ENCODE measurements at regions not wholly inside any gene's neighbourhood (a gene's known extent, or its start where the extent isn't known, plus 50 kb on each side); places are given as distances from the start of the nearest gene placed in this dataset.

DNA sequence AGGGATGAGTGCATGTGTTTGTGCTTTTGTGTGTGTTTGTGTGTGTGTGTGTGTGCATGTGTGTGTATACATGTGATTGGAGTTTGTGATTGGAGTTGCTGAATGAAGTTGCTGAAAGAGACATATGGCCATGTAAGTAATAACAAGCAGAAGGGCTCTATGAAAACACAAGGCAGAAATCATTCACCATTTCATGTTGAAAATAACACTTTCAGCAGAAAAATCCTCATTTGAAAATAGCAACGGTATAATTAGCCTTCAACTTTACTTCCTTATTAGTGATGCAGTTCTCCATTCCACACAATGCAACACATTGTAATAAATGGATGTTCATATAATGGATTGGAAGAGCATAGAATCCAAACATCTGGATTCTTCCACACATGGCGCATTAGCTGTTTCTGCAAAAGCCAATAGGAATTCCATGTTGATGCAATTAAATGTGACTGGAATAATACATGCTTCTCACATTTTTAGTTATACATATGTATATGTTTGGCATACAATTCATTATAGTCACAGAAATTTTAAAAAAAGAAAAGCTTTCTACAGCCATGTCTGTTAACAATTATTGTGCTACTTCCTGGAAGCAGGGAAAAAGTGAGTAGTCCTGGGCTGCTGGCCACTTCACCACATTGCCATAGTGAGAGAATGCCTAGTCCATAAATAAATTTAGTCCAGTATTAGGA lies 538.0 kb downstream of the LTN1 start:
- TF ChIP-seq ZBTB7A (IDR thresholded peaks at IDR 0.05; ENCODE audit: low read depth) (no peak), CEBPB (IDR thresholded peaks at IDR 0.05) (no peak), TEAD4 (IDR thresholded peaks at IDR 0.05) (no peak), EP300 (IDR thresholded peaks at IDR 0.05; ENCODE audit: borderline replicate concordance) (no peak), NFIC (IDR thresholded peaks at IDR 0.05) (no peak), RAD21 (IDR thresholded peaks at IDR 0.05; ENCODE audit: low read depth) (no peak), CREB1 (IDR thresholded peaks at IDR 0.05; ENCODE audit: low read depth) (no peak), EGR1 (IDR thresholded peaks at IDR 0.05) (no peak), TCF12 (IDR thresholded peaks at IDR 0.05; ENCODE audit: low read depth) (no peak)
- TF ChIP-seq, protein P1, sequence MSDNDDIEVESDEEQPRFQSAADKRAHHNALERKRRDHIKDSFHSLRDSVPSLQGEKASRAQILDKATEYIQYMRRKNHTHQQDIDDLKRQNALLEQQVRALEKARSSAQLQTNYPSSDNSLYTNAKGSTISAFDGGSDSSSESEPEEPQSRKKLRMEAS (IDR thresholded peaks at IDR 0.05): no peak

All from Ishikawa (cell line).